OCI-LY3 (cell line): ENCODE measurements at regions not wholly inside any gene's neighbourhood (a gene's known extent, or its start where the extent isn't known, plus 50 kb on each side); places are given as distances from the start of the nearest gene placed in this dataset.

ENCODE experiments used
- H2AFZ ChIP-seq: fragments of 200-600, 300-600 bp; shearing (Covaris generic); 2 replicates; pipeline ENCODE4 v1.6.0; 2014; ENCODE audit warnings: antibody characterized with exemption, low read depth, low read length
- H3K27ac ChIP-seq: fragments of 200-600, 300-600 bp; sonication (generic); 2 replicates; pipeline ENCODE4 v1.5.1; 2014; ENCODE audit warnings: mild to moderate bottlenecking, low read length, moderate library complexity, mixed read lengths
- H3K27me3 ChIP-seq: fragments of 200-600, 300-600 bp; sonication (generic); 2 replicates; pipeline ENCODE4 v1.6.1; 2014; ENCODE audit warnings: low read depth, low read length, mixed read lengths
- H3K36me3 ChIP-seq: fragments of 200-600, 300-600 bp; sonication (generic); replicated peaks from 2 replicates; pipeline ENCODE3; 2014; ENCODE audit warnings: low read depth, low read length, mixed read lengths
- H3K4me1 ChIP-seq: fragments of 300-600, 200-600 bp; sonication (generic); 2 replicates; pipeline ENCODE4 v1.6.1; 2014; ENCODE audit warnings: low read length, mixed read lengths
- H3K4me2 ChIP-seq: fragments of 200-600, 300-600 bp; sonication (generic); 2 replicates; pipeline ENCODE4 v1.6.1; 2014; ENCODE audit warnings: low read length, mixed read lengths
- H3K4me3 ChIP-seq: fragments of 300-600, 200-600 bp; sonication (generic); 2 replicates; pipeline ENCODE4 v1.5.1; 2014; ENCODE audit warnings: antibody characterized with exemption, mild to moderate bottlenecking, low read length, moderate library complexity
- H3K79me2 ChIP-seq: fragments of 300-600, 200-600 bp; shearing (Covaris generic); 2 replicates; pipeline ENCODE4 v1.6.1; 2014; ENCODE audit warnings: mild to moderate bottlenecking, low read length, mixed read lengths
- H3K9ac ChIP-seq: fragments of 300-600, 200-600 bp; shearing (Covaris generic); 2 replicates; pipeline ENCODE4 v1.6.0; 2014; ENCODE audit warnings: mild to moderate bottlenecking, low read length, moderate library complexity
- H3K9me3 ChIP-seq: fragments of 200-600, 300-600 bp; shearing (Covaris generic); 2 replicates; pipeline ENCODE4 v1.6.1; 2014; ENCODE audit warnings: low read length, mixed read lengths; ENCODE audit not compliant: insufficient read depth
- H4K20me1 ChIP-seq: fragments of 200-600, 300-600 bp; sonication (generic); 2 replicates; pipeline ENCODE4 v1.6.1; 2016; ENCODE audit warnings: low read length, mixed read lengths; ENCODE audit not compliant: insufficient read depth
- EZH2phosphoT487 ChIP-seq: fragments of 200-600 bp; shearing (Covaris generic); IDR thresholded peaks from 2 replicates; pipeline ENCODE4 v1.6.1; 2018; ENCODE audit warnings: antibody characterized with exemption, mixed run types, low read depth
- TF ChIP-seq, protein P1 (sequence below): fragments of 200-600, 300-600 bp; sonication (generic); IDR thresholded peaks from 2 replicates; pipeline ENCODE4 v1.5.1; 2014; ENCODE audit warnings: antibody characterized with exemption, low read length, low read depth

GRCh38 chr5:175012267-175012666 is 287.9 kb downstream of the MSX2 start:
- H3K9me3 ChIP-seq: no peaks in the 10 kb centered on the region
- no peak overlapping the region for H3K27ac ChIP-seq
- no peaks in the 10 kb centered on the region for H4K20me1 ChIP-seq
- H3K36me3 ChIP-seq: no peaks in the 10 kb centered on the region
- no peak overlapping the region for H2AFZ ChIP-seq
- H3K4me2 ChIP-seq: no peak overlapping the region
- H3K27me3 ChIP-seq: no peaks in the 10 kb centered on the region
- no peaks in the 10 kb centered on the region for H3K79me2 ChIP-seq
- H3K4me3 ChIP-seq: no peak overlapping the region
- H3K9ac ChIP-seq: no peak overlapping the region
- no peaks in the 10 kb centered on the region for H3K4me1 ChIP-seq
- TF ChIP-seq, protein P1, sequence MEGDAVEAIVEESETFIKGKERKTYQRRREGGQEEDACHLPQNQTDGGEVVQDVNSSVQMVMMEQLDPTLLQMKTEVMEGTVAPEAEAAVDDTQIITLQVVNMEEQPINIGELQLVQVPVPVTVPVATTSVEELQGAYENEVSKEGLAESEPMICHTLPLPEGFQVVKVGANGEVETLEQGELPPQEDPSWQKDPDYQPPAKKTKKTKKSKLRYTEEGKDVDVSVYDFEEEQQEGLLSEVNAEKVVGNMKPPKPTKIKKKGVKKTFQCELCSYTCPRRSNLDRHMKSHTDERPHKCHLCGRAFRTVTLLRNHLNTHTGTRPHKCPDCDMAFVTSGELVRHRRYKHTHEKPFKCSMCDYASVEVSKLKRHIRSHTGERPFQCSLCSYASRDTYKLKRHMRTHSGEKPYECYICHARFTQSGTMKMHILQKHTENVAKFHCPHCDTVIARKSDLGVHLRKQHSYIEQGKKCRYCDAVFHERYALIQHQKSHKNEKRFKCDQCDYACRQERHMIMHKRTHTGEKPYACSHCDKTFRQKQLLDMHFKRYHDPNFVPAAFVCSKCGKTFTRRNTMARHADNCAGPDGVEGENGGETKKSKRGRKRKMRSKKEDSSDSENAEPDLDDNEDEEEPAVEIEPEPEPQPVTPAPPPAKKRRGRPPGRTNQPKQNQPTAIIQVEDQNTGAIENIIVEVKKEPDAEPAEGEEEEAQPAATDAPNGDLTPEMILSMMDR: no peak
- no peak for TF ChIP-seq EZH2phosphoT487

DNA sequence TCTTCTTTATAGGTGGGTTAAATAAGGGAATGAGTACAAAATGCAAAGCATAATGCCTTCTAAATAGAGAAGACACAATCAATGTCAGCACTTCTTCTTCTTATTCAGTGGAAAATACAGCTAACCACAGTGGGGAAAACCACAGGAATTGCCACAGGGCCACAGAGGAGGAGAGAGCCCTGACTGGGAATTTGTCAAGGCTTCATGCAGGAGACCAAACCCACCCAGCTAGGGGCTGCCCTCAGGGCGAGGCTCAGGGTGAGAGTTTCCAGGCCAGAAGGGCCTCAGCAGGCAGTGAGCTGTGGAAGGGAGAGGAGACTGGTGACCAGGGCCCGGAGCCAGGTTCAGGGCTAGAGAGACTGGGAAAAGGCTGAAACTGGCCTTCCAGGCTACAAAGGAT is 279.1 kb downstream of the MSX2 start:
- Histone ChIP-seq H2AFZ (no peak overlapping the region), H4K20me1 (no peaks in the 10 kb centered on the region), H3K27ac (no peak overlapping the region), H3K4me1 (no peaks in the 10 kb centered on the region), H3K4me3 (no peak overlapping the region), H3K79me2 (no peaks in the 10 kb centered on the region), H3K36me3 (no peaks in the 10 kb centered on the region), H3K4me2 (no peak overlapping the region), H3K27me3 (no peaks in the 10 kb centered on the region), H3K9me3 (no peaks in the 10 kb centered on the region), H3K9ac (no peak overlapping the region)
- no peak for TF ChIP-seq EZH2phosphoT487
- TF ChIP-seq, protein P1: no peak

DNA sequence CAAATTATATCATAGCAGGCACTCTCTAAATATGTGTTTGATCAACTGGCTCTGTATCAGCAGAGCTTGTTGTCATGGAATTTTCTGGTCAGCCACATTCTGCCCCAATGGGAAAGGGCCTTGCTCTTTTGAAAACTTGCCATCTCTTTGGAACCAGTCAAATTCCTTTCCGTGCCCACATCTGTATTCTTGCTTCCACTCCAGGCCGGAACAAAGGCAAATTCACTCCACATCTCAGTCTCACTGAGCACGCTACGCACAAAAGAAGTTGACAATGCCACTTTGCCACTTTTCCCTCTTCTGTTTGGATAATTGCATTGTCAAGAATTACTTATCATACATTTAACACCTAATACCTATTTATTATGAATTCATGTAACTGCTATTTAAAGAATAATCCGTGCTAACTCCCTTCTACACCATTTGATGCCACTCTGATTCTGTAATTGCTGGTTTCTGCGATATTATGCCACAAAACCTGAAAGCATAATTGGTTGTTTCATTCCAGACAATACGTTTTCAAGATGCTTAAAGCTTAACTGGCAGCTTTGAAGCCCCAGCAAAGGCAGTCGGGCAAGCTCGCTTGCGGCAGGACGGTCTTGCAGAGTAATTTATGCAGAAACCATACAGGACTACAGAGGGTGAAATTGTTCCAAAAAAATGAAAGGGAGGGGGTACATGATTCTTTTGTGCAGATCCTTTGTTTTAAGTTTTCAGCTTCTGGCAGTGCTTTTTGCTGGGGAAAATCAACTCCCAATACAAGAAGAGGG is 277.7 kb downstream of the MSX2 start:
- no peak overlapping the region for H3K9ac ChIP-seq
- no peak overlapping the region for H2AFZ ChIP-seq

GRCh38 chr5:175001311-175001710 is 276.9 kb downstream of the MSX2 start:
- H3K36me3 ChIP-seq: no peaks in the 10 kb centered on the region
- no peaks in the 10 kb centered on the region for H3K4me1 ChIP-seq
- TF ChIP-seq EZH2phosphoT487: no peak
- TF ChIP-seq, protein P1: no peak
- no peak overlapping the region for H3K27ac ChIP-seq
- H3K9me3 ChIP-seq: no peaks in the 10 kb centered on the region
- H2AFZ ChIP-seq: no peak overlapping the region
- no peaks in the 10 kb centered on the region for H3K27me3 ChIP-seq
- no peaks in the 10 kb centered on the region for H3K79me2 ChIP-seq
- no peak overlapping the region for H3K4me2 ChIP-seq
- no peak overlapping the region for H3K9ac ChIP-seq
- no peak overlapping the region for H3K4me3 ChIP-seq
- no peaks in the 10 kb centered on the region for H4K20me1 ChIP-seq

More for the DNA sequence above, 277.7 kb downstream of the MSX2 start:
- Histone ChIP-seq H3K27me3 (no peaks in the 10 kb centered on the region), H3K27ac (no peak overlapping the region), H3K4me3 (no peak overlapping the region), H3K9me3 (no peaks in the 10 kb centered on the region), H3K36me3 (no peaks in the 10 kb centered on the region), H3K79me2 (no peaks in the 10 kb centered on the region), H3K4me2 (no peak overlapping the region), H3K4me1 (no peaks in the 10 kb centered on the region), H4K20me1 (no peaks in the 10 kb centered on the region)
- TF ChIP-seq, protein P1: no peak
- TF ChIP-seq EZH2phosphoT487: no peak
